MM.1S (cell line): ENCODE measurements at regions not wholly inside any gene's neighbourhood (a gene's known extent, or its start where the extent isn't known, plus 50 kb on each side); places are given as distances from the start of the nearest gene placed in this dataset.

Experiments used
- DNase-seq: peaks from one replicate; pipeline ENCODE4 v3.0.0-alpha.2; 2015
- H2AFZ ChIP-seq: fragments of 300-600 bp; sonication (generic); 2 replicates; pipeline ENCODE4 v1.6.0; 2016; ENCODE audit warnings: antibody characterized with exemption, low read length
- H3F3A ChIP-seq: fragments of 300-600 bp; sonication (generic); 2 replicates; pipeline ENCODE4 v1.6.1; 2016; ENCODE audit warnings: mild to moderate bottlenecking, antibody characterized with exemption, low read length, moderate library complexity, mixed read lengths; ENCODE audit not compliant: insufficient read depth
- H3K27ac ChIP-seq: fragments of 300-600 bp; sonication (generic); 2 replicates; pipeline ENCODE4 v1.5.1; 2016; ENCODE audit warnings: mild to moderate bottlenecking, low read length
- H3K27me3 ChIP-seq: fragments of 300-600 bp; sonication (generic); replicated peaks from 2 replicates; pipeline ENCODE4 v1.6.0; 2016; ENCODE audit warnings: low read length; ENCODE audit not compliant: insufficient read depth
- H3K36me3 ChIP-seq: fragments of 300-600 bp; sonication (generic); replicated peaks from 2 replicates; pipeline ENCODE4 v1.6.1; 2016; ENCODE audit warnings: mild to moderate bottlenecking, low read length, mixed read lengths; ENCODE audit not compliant: insufficient read depth
- H3K4me1 ChIP-seq: fragments of 300-600 bp; sonication (generic); 2 replicates; pipeline ENCODE4 v1.6.1; 2016; ENCODE audit warnings: low read length, mixed read lengths
- H3K4me2 ChIP-seq: fragments of 300-600 bp; sonication (generic); 2 replicates; pipeline ENCODE4 v1.6.0; 2016; ENCODE audit warnings: low read depth, low read length
- H3K4me3 ChIP-seq: fragments of 300-600 bp; sonication (generic); 2 replicates; pipeline ENCODE4 v1.5.1; 2016; ENCODE audit warnings: low read length, mixed read lengths
- H3K79me2 ChIP-seq: fragments of 300-600 bp; sonication (generic); 2 replicates; pipeline ENCODE4 v1.6.1; 2016; ENCODE audit warnings: mixed run types, low read length, mixed read lengths
- H3K9ac ChIP-seq: fragments of 300-600 bp; sonication (generic); 2 replicates; pipeline ENCODE4 v1.6.1; 2016; ENCODE audit warnings: low read length, mixed read lengths
- H3K9me2 ChIP-seq: fragments of 300-600 bp; sonication (generic); replicated peaks from 2 replicates; pipeline ENCODE4 v1.6.1; 2016; ENCODE audit warnings: mild to moderate bottlenecking, low read length, mixed read lengths; ENCODE audit not compliant: insufficient read depth
- H3K9me3 ChIP-seq: fragments of 300-600 bp; sonication (generic); replicated peaks from 2 replicates; pipeline ENCODE4 v1.6.1; 2016; ENCODE audit warnings: mild to moderate bottlenecking, low read length, mixed read lengths; ENCODE audit not compliant: insufficient read depth
- H4K20me1 ChIP-seq: fragments of 300-600 bp; sonication (generic); 2 replicates; pipeline ENCODE4 v1.6.1; 2016; ENCODE audit warnings: mild to moderate bottlenecking, low read length, moderate library complexity, mixed read lengths; ENCODE audit not compliant: insufficient read depth
- EZH2 ChIP-seq: fragments of 300-600 bp; sonication (generic); optimal IDR thresholded peaks from 2 replicates; pipeline ENCODE3; 2017; ENCODE audit warnings: low read depth, mild to moderate bottlenecking, antibody characterized with exemption, low read length, mixed read lengths
- EZH2phosphoT487 ChIP-seq: fragments of 300-600 bp; sonication (generic); IDR thresholded peaks from 2 replicates; pipeline ENCODE4 v1.6.1; 2018; ENCODE audit warnings: antibody characterized with exemption, low read length
- TF ChIP-seq, protein P1 (sequence below): fragments of 300-600 bp; sonication (generic); IDR thresholded peaks from 2 replicates; pipeline ENCODE4 v1.5.1; 2016; ENCODE audit warnings: antibody characterized with exemption, low read length, mixed read lengths

DNA sequence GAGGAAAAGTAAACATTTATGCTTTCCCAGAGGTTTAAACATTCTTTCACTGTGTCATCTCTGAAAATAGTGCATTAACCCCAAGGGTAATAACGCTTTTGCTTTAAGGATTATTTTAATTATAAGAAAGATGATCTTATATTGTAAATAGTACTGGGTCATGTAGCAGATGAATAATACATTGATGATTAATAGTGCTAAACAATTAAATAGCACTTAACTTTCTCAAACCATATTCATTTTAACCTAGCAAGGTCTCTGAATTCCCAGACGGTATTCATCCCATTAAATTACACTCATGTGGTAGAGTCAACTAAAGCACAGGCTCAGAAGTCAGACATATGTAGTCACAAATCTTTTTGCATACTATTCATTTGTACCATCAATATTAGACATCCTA is 115.6 kb upstream of the FAR2 start:
- H4K20me1 ChIP-seq = no peaks in the 10 kb centered on the region
- no peak overlapping the region for H3K27ac ChIP-seq
- TF ChIP-seq, protein P1, sequence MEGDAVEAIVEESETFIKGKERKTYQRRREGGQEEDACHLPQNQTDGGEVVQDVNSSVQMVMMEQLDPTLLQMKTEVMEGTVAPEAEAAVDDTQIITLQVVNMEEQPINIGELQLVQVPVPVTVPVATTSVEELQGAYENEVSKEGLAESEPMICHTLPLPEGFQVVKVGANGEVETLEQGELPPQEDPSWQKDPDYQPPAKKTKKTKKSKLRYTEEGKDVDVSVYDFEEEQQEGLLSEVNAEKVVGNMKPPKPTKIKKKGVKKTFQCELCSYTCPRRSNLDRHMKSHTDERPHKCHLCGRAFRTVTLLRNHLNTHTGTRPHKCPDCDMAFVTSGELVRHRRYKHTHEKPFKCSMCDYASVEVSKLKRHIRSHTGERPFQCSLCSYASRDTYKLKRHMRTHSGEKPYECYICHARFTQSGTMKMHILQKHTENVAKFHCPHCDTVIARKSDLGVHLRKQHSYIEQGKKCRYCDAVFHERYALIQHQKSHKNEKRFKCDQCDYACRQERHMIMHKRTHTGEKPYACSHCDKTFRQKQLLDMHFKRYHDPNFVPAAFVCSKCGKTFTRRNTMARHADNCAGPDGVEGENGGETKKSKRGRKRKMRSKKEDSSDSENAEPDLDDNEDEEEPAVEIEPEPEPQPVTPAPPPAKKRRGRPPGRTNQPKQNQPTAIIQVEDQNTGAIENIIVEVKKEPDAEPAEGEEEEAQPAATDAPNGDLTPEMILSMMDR = no peak
- no peak for TF ChIP-seq EZH2
- TF ChIP-seq EZH2phosphoT487 = no peak

DNA sequence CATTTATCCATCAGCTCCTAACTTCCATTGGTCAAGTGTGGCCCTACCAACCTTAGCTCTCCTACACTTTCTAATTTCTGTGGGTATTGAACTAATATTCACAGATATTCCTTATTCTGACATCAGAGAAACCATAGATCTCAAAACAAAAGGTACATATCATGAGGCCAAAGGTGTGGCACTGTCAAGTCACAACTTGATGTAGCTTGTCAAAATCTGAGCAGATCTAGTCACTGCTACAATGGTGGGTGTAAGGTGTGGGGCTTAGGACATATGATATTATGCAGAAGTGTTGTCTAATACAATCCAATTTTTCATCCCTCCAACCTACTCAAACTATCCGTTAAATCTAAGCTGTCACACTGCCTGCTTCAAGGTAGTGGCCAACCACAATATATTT is 114.0 kb upstream of the FAR2 start:
- Histone ChIP-seq H3K27ac (no peak overlapping the region), H3K36me3 (no peaks in the 10 kb centered on the region), H3K9me2 (no peaks in the 10 kb centered on the region), H3K27me3 (no peaks in the 10 kb centered on the region), H3K9me3 (no peaks in the 10 kb centered on the region), H3F3A (no peaks in the 10 kb centered on the region), H2AFZ (no peak overlapping the region), H4K20me1 (no peaks in the 10 kb centered on the region), H3K4me3 (no peak overlapping the region), H3K79me2 (no peaks in the 10 kb centered on the region), H3K9ac (no peak overlapping the region), H3K4me2 (no peak overlapping the region), H3K4me1 (no peaks in the 10 kb centered on the region)
- no peak for TF ChIP-seq EZH2phosphoT487
- no peak for TF ChIP-seq EZH2
- TF ChIP-seq, protein P1 = no peak
- DNase-seq = no peak

More for the DNA sequence above, 115.6 kb upstream of the FAR2 start:
- H3K79me2 ChIP-seq = no peaks in the 10 kb centered on the region
- H3K36me3 ChIP-seq = no peaks in the 10 kb centered on the region
- H3K4me1 ChIP-seq = no peaks in the 10 kb centered on the region
- DNase-seq = no peak
- no peaks in the 10 kb centered on the region for H3K9me3 ChIP-seq
- no peak overlapping the region for H3K4me3 ChIP-seq
- H3K9ac ChIP-seq = no peak overlapping the region
- H3F3A ChIP-seq = no peaks in the 10 kb centered on the region
- H2AFZ ChIP-seq = no peak overlapping the region
- H3K27me3 ChIP-seq = no peaks in the 10 kb centered on the region
- H3K9me2 ChIP-seq = no peaks in the 10 kb centered on the region
- H3K4me2 ChIP-seq = no peak overlapping the region

DNA sequence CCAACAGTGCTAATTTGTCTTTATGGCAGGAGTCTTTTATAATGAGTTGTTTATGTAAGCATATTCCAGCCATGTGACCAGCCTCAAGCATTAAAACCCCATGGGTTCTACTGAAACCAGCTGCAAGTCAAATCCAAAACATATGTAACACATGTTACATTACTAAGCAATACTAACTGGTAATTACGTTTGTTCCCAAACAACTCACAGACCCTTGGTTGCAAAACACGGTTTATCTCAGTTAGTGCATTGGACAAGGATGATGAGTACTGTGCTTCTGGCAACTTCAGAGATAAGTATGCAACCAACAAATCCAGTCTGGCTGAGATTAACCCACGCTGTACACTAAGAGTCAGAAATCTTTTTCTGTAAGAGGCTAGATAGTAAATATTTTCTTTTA is 110.1 kb upstream of the FAR2 start:
- TF ChIP-seq, protein P1 = no peak
- TF ChIP-seq EZH2phosphoT487 = no peak
- TF ChIP-seq EZH2 = no peak
- no peaks in the 10 kb centered on the region for H3F3A ChIP-seq

DNA sequence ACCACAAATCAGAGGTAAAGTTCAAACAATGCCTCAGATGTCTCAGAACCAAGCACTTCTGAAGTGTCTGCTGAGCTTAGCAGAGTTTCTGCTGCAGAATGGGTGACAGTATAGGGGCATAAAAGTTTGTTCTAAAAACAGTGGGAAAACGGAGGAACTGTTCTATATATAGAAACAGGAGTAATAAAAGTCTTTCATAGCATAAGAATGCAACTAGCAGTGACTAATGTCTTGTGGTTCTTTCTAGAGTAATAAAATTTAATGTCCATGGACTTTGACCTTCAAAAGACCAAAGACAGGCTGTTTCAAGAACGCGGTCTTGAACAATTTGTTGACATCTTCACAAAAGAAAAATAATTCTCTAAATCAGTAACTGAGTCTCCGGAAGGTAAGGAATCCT is 107.5 kb upstream of the FAR2 start:
- Histone ChIP-seq H3F3A (no peaks in the 10 kb centered on the region), H2AFZ (no peak overlapping the region), H3K9ac (no peak overlapping the region), H3K36me3 (no peaks in the 10 kb centered on the region), H3K27ac (no peak overlapping the region), H3K4me1 (no peaks in the 10 kb centered on the region), H4K20me1 (no peaks in the 10 kb centered on the region), H3K4me3 (no peak overlapping the region), H3K9me3 (no peaks in the 10 kb centered on the region), H3K79me2 (no peaks in the 10 kb centered on the region), H3K27me3 (no peaks in the 10 kb centered on the region), H3K4me2 (no peak overlapping the region), H3K9me2 (no peaks in the 10 kb centered on the region)
- no peak for DNase-seq
- TF ChIP-seq EZH2phosphoT487 (no peak), EZH2 (no peak)
- TF ChIP-seq, protein P1 = no peak

More for the DNA sequence above, 110.1 kb upstream of the FAR2 start:
- Histone ChIP-seq H2AFZ (no peak overlapping the region), H3K4me3 (no peak overlapping the region), H3K9me2 (no peaks in the 10 kb centered on the region), H3K9ac (no peak overlapping the region), H4K20me1 (no peaks in the 10 kb centered on the region), H3K4me1 (no peaks in the 10 kb centered on the region), H3K9me3 (no peaks in the 10 kb centered on the region), H3K27ac (no peak overlapping the region), H3K27me3 (no peaks in the 10 kb centered on the region), H3K79me2 (no peaks in the 10 kb centered on the region), H3K4me2 (no peak overlapping the region), H3K36me3 (no peaks in the 10 kb centered on the region)
- DNase-seq = no peak
